ENCODE measurements at regions not wholly inside any gene's neighbourhood (a gene's known extent, or its start where the extent isn't known, plus 50 kb on each side); places are given as distances from the start of the nearest gene placed in this dataset.

GRCh38 chr12:71304306-71304705 lies 135.3 kb upstream of the LGR5 start:
- FAIRE-seq: no peak
- H4K20me1 ChIP-seq (replicated peaks; ENCODE audit: control insufficient read depth, insufficient read depth, low read length): no peaks in the 10 kb centered on the region
- no peaks in the 10 kb centered on the region; the same call in 1 of the 2 replicates for H3K9me3 ChIP-seq (replicated peaks; ENCODE audit: control insufficient read depth, insufficient read depth, low read depth, low read length)
- ATAC-seq: no peak
- BruUV-seq (replicated peaks): no TSS peak
- TF ChIP-seq ZNF589 (CRISPR knock-in tag; IDR thresholded peaks at IDR 0.05; ENCODE audit: low read depth): no peak
- TF ChIP-seq, protein P1, sequence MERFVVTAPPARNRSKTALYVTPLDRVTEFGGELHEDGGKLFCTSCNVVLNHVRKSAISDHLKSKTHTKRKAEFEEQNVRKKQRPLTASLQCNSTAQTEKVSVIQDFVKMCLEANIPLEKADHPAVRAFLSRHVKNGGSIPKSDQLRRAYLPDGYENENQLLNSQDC (CRISPR knock-in tag; IDR thresholded peaks at IDR 0.05): no peak
- no peak for TF ChIP-seq WHSC1 (IDR thresholded peaks at IDR 0.05; ENCODE audit: low read length)
- TF ChIP-seq E2F1 (CRISPR knock-in tag; IDR thresholded peaks at IDR 0.05): no peak
- no peak for TF ChIP-seq ZNF444 (CRISPR knock-in tag; IDR thresholded peaks at IDR 0.05)
- TF ChIP-seq, protein P2, sequence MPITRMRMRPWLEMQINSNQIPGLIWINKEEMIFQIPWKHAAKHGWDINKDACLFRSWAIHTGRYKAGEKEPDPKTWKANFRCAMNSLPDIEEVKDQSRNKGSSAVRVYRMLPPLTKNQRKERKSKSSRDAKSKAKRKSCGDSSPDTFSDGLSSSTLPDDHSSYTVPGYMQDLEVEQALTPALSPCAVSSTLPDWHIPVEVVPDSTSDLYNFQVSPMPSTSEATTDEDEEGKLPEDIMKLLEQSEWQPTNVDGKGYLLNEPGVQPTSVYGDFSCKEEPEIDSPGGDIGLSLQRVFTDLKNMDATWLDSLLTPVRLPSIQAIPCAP (CRISPR knock-in tag; IDR thresholded peaks at IDR 0.05; ENCODE audit: borderline replicate concordance): no peak
- TF ChIP-seq CHD1 (IDR thresholded peaks at IDR 0.05; ENCODE audit: low read length): no peak
- no peak for TF ChIP-seq ZNF217 (CRISPR knock-in tag; IDR thresholded peaks at IDR 0.05)
- TF ChIP-seq NCOR1 (IDR thresholded peaks at IDR 0.05): no peak
- TF ChIP-seq SIN3A (IDR thresholded peaks at IDR 0.05; ENCODE audit: borderline replicate concordance in 2 of 2, control insufficient read depth in 1 of 2, low read depth in 2 of 2, low read length in 2 of 2): no peak
- TF ChIP-seq JUND (IDR thresholded peaks at IDR 0.05; ENCODE audit: borderline replicate concordance, low read depth, low read length): no peak
- TF ChIP-seq JUND (tag; IDR thresholded peaks at IDR 0.05; ENCODE audit: borderline replicate concordance, low read depth, low read length): no peak
- no peak for TF ChIP-seq PRPF4 (IDR thresholded peaks at IDR 0.05; ENCODE audit: insufficient read depth, low read depth, low read length, poor library complexity, severe bottlenecking)
- TF ChIP-seq ZNF77 (CRISPR knock-in tag; IDR thresholded peaks at IDR 0.05): no peak
- TF ChIP-seq HMG20A (CRISPR knock-in tag; conservative IDR thresholded peaks at IDR 0.05): no peak
- TF ChIP-seq SPI1 (IDR thresholded peaks at IDR 0.05; ENCODE audit: borderline replicate concordance, low read depth, low read length): no peak
- TF ChIP-seq, protein P3, sequence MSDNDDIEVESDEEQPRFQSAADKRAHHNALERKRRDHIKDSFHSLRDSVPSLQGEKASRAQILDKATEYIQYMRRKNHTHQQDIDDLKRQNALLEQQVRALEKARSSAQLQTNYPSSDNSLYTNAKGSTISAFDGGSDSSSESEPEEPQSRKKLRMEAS (CRISPR knock-in tag; IDR thresholded peaks at IDR 0.05): no peak
- no peak for TF ChIP-seq NEUROD1 (IDR thresholded peaks at IDR 0.05; ENCODE audit: borderline replicate concordance, low read depth, low read length, partially characterized antibody)
- TF ChIP-seq, protein P4, sequence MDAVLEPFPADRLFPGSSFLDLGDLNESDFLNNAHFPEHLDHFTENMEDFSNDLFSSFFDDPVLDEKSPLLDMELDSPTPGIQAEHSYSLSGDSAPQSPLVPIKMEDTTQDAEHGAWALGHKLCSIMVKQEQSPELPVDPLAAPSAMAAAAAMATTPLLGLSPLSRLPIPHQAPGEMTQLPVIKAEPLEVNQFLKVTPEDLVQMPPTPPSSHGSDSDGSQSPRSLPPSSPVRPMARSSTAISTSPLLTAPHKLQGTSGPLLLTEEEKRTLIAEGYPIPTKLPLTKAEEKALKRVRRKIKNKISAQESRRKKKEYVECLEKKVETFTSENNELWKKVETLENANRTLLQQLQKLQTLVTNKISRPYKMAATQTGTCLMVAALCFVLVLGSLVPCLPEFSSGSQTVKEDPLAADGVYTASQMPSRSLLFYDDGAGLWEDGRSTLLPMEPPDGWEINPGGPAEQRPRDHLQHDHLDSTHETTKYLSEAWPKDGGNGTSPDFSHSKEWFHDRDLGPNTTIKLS (IDR thresholded peaks at IDR 0.05; ENCODE audit: borderline replicate concordance, low read depth): no peak
- H3K4me1 ChIP-seq (replicated peaks in 1 of 2; ENCODE audit: control insufficient read depth in 2 of 2, insufficient read depth in 2 of 2, low read length in 2 of 2): peaks cover 4 to 22% of the 10 kb centered on the region in 2 experiments
- in situ Hi-C loops (cut with MboI): no loop called here
- no peak overlapping the region for H3K4me2 ChIP-seq (ENCODE audit: insufficient read depth, low read length)
- no peak overlapping the region for H3K27ac ChIP-seq (ENCODE audit: extremely low read depth, low read depth, low read length)
- no peak overlapping the region for H3K9ac ChIP-seq (ENCODE audit: insufficient read depth in 1 of 2, low read depth in 2 of 2, low read length in 2 of 2)
- 87% methylated on average over 3 of the region's 3 CpGs for WGBS (ENCODE audit: insufficient coverage, low coverage, missing lambda C conversion rate)
- H3K79me2 ChIP-seq (ENCODE audit: control insufficient read depth, insufficient read depth, low read length): no peaks in the 10 kb centered on the region
- H3K4me3 ChIP-seq: no peak overlapping the region
- H3K27me3 ChIP-seq (ENCODE audit: control insufficient read depth in 2 of 2, insufficient read depth in 2 of 2, low read length in 2 of 2): no peaks in the 10 kb centered on the region
- H3K36me3 ChIP-seq (ENCODE audit: control insufficient read depth, insufficient read depth, low read length): no peaks in the 10 kb centered on the region
- no peaks in the 10 kb centered on the region for H3K9me1 ChIP-seq (ENCODE audit: control insufficient read depth, insufficient read depth, low read length)
- POLR2A ChIA-PET: no interaction called here
- intact Hi-C loops (cut with micrococcal nuclease): no loop called here
- no peak overlapping the region for H2AFZ ChIP-seq (ENCODE audit: low read depth, low read length)
- DNase-seq (ENCODE audit: extremely low read depth in 1 of 4, low spot score in 3 of 4): no peak
- CTCF ChIA-PET (ENCODE audit: low intra/inter-chr PET ratio): no interaction called here
